Psoas muscle (tissue), 7 donors: ENCODE measurements at regions not wholly inside any gene's neighbourhood (a gene's known extent, or its start where the extent isn't known, plus 50 kb on each side); places are given as distances from the start of the nearest gene placed in this dataset.

Experiments used
- ATAC-seq, 4 donors: fragments of 200-7000 bp; cut with Tn5 transposase; one replicate each; pipeline ENCODE4 v1.9.1; 2020; ENCODE audit warnings: moderate library complexity in 3 of 4, mild to moderate bottlenecking in 2 of 4
- DNase-seq, 2 donors: peaks; one replicate each; pipeline ENCODE4 v3.0.0-alpha.2; 2020
- H3K27ac ChIP-seq: fragments of 200-600 bp; one replicate; pipeline ENCODE4 v1.8.0; 2022
- H3K27me3 ChIP-seq, 3 donors: fragments of 200-600 bp in 1 of 3; one replicate each; pipeline versions ENCODE4 v1.6.1 to v1.8.0; 2013 to 2022; ENCODE audit warnings: low read length in 2 of 3, mild to moderate bottlenecking in 2 of 3, moderate library complexity in 1 of 3; ENCODE audit not compliant: insufficient read depth in 3 of 3
- H3K36me3 ChIP-seq, 2 donors: fragments of 200-600 bp in 1 of 2; one replicate each; pipeline versions ENCODE4 v1.6.1 to v1.8.0; 2013 to 2022; ENCODE audit warnings: low read depth in 1 of 2, mild to moderate bottlenecking in 1 of 2, moderate library complexity in 1 of 2; ENCODE audit not compliant: insufficient read depth in 1 of 2
- H3K4me1 ChIP-seq: fragments of 200-600 bp; one replicate; pipeline ENCODE4 v1.8.0; 2022
- H3K4me3 ChIP-seq: fragments of 200-600 bp; one replicate; pipeline ENCODE4 v1.8.0; 2022; ENCODE audit warnings: mild to moderate bottlenecking
- H3K9me3 ChIP-seq: fragments of 200-600 bp; one replicate; pipeline ENCODE4 v1.8.0; 2022
- WGBS, 3 donors: extraction: QIAGEN DNeasy Blood & Tissue Kit; methylation state at CpG; one replicate each; pipeline versions ENCODE4 v1.1.6 to v1.1.7; 2013; 5-methylcytosine and 5-hydroxymethylcytosine counted together
- intact Hi-C, 2 donors: fragments of 100-400 bp; cut with DNase I; formaldehyde crosslinking; loops; one replicate each; pipeline versions ENCODE4 v1.11.0 to v1.14.2; 2022
- TF ChIP-seq, protein P1 (sequence below): fragments of 200-600 bp; IDR thresholded peaks from one replicate; pipeline ENCODE4 v1.8.0; 2022; ENCODE audit warnings: antibody characterized with exemption
- donor health status: healthy with polysubstance abuse.
- donor health status: DM: no; HTN: no; CAD: no; lungs with moderate emphysema.
- donor health status: Bipolar disorder and iron deficiency.
- donor health status: healthy.
- donor health status: DM: yes; HTN: yes; CAD: no.
- donor health status: DM: no; HTN: no; CAD: no.
- donor health status: DM: yes; HTN: yes; CAD: no.

DNA sequence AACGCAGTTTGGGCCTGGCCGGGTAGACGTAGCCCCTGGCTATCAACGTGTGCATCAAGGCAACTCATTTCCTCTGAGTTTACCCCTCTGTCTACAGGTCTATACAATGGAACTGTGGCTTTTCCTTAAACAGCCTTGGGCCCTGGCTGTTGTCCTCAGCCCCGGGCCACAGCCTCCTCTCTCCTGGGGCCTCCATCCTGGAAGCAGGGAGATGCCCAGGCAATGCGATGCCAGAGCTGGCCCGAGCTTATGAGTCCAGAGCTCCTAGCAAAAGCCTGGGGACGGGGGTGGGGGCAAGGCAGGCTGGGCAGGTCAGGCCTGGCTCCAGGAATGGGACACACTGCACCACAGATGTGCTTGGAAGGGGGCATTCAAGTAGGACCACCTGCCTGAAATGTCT, 89.6 kb upstream of the SMNDC1 start:
- no peak for ATAC-seq
- no peak overlapping the region for H3K27ac ChIP-seq
- no peaks in the 10 kb centered on the region for H3K4me1 ChIP-seq
- no peak overlapping the region for H3K4me3 ChIP-seq
- TF ChIP-seq, protein P1, sequence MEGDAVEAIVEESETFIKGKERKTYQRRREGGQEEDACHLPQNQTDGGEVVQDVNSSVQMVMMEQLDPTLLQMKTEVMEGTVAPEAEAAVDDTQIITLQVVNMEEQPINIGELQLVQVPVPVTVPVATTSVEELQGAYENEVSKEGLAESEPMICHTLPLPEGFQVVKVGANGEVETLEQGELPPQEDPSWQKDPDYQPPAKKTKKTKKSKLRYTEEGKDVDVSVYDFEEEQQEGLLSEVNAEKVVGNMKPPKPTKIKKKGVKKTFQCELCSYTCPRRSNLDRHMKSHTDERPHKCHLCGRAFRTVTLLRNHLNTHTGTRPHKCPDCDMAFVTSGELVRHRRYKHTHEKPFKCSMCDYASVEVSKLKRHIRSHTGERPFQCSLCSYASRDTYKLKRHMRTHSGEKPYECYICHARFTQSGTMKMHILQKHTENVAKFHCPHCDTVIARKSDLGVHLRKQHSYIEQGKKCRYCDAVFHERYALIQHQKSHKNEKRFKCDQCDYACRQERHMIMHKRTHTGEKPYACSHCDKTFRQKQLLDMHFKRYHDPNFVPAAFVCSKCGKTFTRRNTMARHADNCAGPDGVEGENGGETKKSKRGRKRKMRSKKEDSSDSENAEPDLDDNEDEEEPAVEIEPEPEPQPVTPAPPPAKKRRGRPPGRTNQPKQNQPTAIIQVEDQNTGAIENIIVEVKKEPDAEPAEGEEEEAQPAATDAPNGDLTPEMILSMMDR: no peak
- peaks cover 0 to 7% (median 2%) of the 10 kb centered on the region in 3 donors for H3K27me3 ChIP-seq
- DNase-seq: no peak
- intact Hi-C loops: no loop called here
- 81 to 96% (median 93%) methylated on average over 8 of the region's 8 CpGs for WGBS, 3 donors
- no peaks in the 10 kb centered on the region for H3K9me3 ChIP-seq
- no peaks in the 10 kb centered on the region for H3K36me3 ChIP-seq

DNA sequence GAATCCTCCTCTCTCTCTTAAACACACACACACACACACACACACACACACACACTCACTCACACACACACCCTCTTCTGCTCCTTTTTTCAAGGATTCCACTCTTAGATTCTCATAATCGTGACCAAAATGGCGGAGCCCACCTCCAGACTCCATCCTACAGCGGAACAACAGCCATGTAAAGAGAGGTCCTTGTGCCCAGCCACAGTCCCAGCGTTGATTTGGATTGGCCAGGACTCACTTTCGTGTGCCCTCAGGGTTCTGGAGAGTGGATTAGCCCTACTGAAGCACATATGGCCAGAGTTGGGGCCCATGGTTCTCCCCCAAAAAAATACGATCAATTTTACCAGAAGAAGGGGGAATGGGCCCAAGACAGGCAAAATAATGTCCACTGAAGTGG, 90.2 kb upstream of the SMNDC1 start:
- no peaks in the 10 kb centered on the region for H3K4me1 ChIP-seq
- ATAC-seq (no peak), DNase-seq (no peak)
- no peaks in the 10 kb centered on the region for H3K36me3 ChIP-seq
- H3K27ac ChIP-seq: no peak overlapping the region
- H3K4me3 ChIP-seq: no peak overlapping the region
- intact Hi-C loops: no loop called here
- WGBS, 3 donors: 97 to 98% (median 97%) methylated on average over 6 of the region's 6 CpGs
- peaks cover 0 to 7% (median 0%) of the 10 kb centered on the region in 3 donors for H3K27me3 ChIP-seq
- TF ChIP-seq, protein P1: no peak
- H3K9me3 ChIP-seq: no peaks in the 10 kb centered on the region

DNA sequence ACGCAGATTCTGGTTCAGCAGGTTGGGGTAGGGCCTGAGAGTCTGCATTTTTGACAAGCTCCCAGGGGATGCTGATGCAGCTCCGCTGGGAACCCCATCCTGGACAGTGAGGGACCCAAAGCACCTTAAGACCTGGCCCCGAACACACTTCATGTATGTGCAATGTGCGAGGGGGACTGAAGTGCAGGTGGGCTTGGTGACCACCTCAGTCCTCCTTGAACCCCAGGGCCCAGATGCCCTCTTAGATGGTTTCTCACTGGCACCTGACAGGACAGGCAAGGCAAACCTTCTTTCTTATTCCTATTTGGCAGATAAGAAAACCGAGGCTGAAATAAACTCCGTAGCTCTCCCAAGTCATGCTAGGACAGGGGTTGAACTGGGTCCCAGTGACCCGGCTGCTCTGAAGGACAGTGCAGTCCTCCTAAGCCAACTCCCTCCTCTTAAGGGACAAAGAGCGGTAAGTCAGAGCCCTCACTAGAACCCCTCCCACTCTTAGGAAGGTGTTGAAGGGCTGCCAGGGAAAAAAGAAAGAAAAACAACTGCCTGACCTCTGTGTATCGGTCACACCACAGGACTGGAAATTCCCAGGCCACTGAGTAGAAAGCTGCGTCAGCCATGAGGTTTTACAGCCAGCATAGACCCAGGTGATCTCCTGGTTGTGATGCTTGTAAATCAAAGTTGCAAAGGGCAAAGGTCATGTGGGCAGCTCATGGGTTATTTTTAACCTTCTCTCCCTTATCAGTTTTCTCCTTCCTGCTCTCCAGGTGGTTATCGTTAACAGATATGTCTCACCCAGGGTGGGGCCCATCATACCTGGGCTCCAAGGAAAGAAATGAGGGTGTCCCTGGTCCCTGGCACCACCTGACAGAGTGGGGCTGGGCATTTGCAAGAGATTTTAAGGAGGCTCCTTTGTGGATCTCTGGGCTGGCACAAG, 90.9 kb upstream of the SMNDC1 start:
- H3K27me3 ChIP-seq: peaks cover 0 to 7% (median 0%) of the 10 kb centered on the region in 3 donors
- WGBS, 3 donors: 53 to 67% (median 54%) methylated on average over 11 of the region's 11 CpGs
- ATAC-seq: peak; percentile 32 to 42 (median 38)
- H3K9me3 ChIP-seq: no peaks in the 10 kb centered on the region
- no peaks in the 10 kb centered on the region for H3K4me1 ChIP-seq
- intact Hi-C loops: no loop called here
- no peak for DNase-seq
- no peak overlapping the region for H3K27ac ChIP-seq
- H3K36me3 ChIP-seq: no peaks in the 10 kb centered on the region
- H3K4me3 ChIP-seq: no peak overlapping the region
- TF ChIP-seq, protein P1: no peak

DNA sequence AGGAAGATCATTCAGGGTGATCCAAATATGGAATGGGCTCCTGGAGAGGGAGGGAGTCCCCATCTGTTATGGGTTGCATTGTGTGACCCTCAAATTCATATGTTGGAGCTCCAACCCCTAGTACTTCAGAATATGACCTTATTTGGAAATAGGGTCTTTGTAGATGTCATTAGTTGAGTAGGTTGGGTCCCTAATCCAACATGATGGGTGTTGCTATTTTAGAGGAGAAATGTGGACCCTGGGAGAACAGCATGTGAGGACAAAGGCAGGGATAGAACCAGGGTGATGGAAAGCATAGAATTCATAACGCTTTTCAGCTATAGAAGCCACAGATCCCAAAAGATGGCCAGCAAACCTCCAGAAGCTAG, 91.5 kb upstream of the SMNDC1 start:
- no peaks in the 10 kb centered on the region for H3K4me1 ChIP-seq
- TF ChIP-seq, protein P1: no peak
- intact Hi-C loops: no loop called here
- H3K27me3 ChIP-seq: peaks cover 0 to 7% (median 0%) of the 10 kb centered on the region in 3 donors
- 95 to 100% (median 98%) methylated on average over 1 of the region's 1 CpG for WGBS, 3 donors
- no peaks in the 10 kb centered on the region for H3K9me3 ChIP-seq
- ATAC-seq (no peak), DNase-seq (no peak)
- H3K27ac ChIP-seq: no peak overlapping the region
- no peaks in the 10 kb centered on the region for H3K36me3 ChIP-seq
- H3K4me3 ChIP-seq: no peak overlapping the region
